ENCODE measurements at regions not wholly inside any gene's neighbourhood (a gene's known extent, or its start where the extent isn't known, plus 50 kb on each side); places are given as distances from the start of the nearest gene placed in this dataset.

- TF ChIP-seq ZNF341 (tag by site-specific recombination; IDR thresholded peaks at IDR 0.05; ENCODE audit: low read depth) = no peak
- TF ChIP-seq ZNF146 (tag by site-specific recombination; IDR thresholded peaks at IDR 0.05) = no peak
- no peak for TF ChIP-seq ZNF202 (tag by site-specific recombination; IDR thresholded peaks at IDR 0.05; ENCODE audit: borderline replicate concordance)
- TF ChIP-seq KLF17 (tag by site-specific recombination; IDR thresholded peaks at IDR 0.05) = no peak
- no peak for TF ChIP-seq ZNF112 (tag by site-specific recombination; IDR thresholded peaks at IDR 0.05)
- no peak for TF ChIP-seq ZFP41 (tag by site-specific recombination; IDR thresholded peaks at IDR 0.05; ENCODE audit: borderline replicate concordance)
- TF ChIP-seq OVOL3 (tag by site-specific recombination; IDR thresholded peaks at IDR 0.05) = no peak
- no peak for TF ChIP-seq ZBTB48 (tag by site-specific recombination; IDR thresholded peaks at IDR 0.05)
- no peak for TF ChIP-seq ZNF791 (tag by site-specific recombination; IDR thresholded peaks at IDR 0.05)
- no peak for TF ChIP-seq ZNF10 (tag by site-specific recombination; IDR thresholded peaks at IDR 0.05)
- no peak for TF ChIP-seq ATF2 (tag by site-specific recombination; IDR thresholded peaks at IDR 0.05; ENCODE audit: low read depth)
- no peak for TF ChIP-seq ZNF184 (tag by site-specific recombination; IDR thresholded peaks at IDR 0.05)
- TF ChIP-seq BCL11A (tag by site-specific recombination; IDR thresholded peaks at IDR 0.05; ENCODE audit: low read depth) = no peak
- no peak for TF ChIP-seq ZNF280D (tag by site-specific recombination; IDR thresholded peaks at IDR 0.05)
- no peak for TF ChIP-seq ZNF621 (tag by site-specific recombination; IDR thresholded peaks at IDR 0.05)
- no peak for TF ChIP-seq ZNF510 (tag by site-specific recombination; IDR thresholded peaks at IDR 0.05; ENCODE audit: insufficient replicate concordance)
- no peak for TF ChIP-seq ZSCAN16 (tag by site-specific recombination; IDR thresholded peaks at IDR 0.05)
- ChIA-PET POLR2A (no interaction called here), CTCF (interaction anchor here (0.6 kb wide), 1 partner anchor 43 kb away, joined by 3 read pairs; no protein-coding TSS in a partner anchor)
- Histone ChIP-seq H3K27ac (ENCODE audit: extremely low read depth, low read depth, low read length) (no peak overlapping the region), H3K4me3 (ENCODE audit: low read depth, low read length) (no peak overlapping the region), H3K4me1 (ENCODE audit: control insufficient read depth, insufficient read depth, low read length) (no peaks in the 10 kb centered on the region), H3K36me3 (ENCODE audit: control insufficient read depth in 2 of 2, insufficient read depth in 1 of 2, low read length in 2 of 2) (no peaks in the 10 kb centered on the region), H3K9me3 (ENCODE audit: control insufficient read depth, insufficient read depth, low read depth, low read length) (peaks cover 2% of the 10 kb centered on the region)
Observed at GRCh38 chr19:27742041-27742440, 1470.9 kb downstream of the UQCRFS1 start.

GRCh38 chr19:27741236-27741635 lies 1471.7 kb downstream of the UQCRFS1 start:
- POLR2A ChIA-PET = no interaction called here
- peaks cover 2% of the 10 kb centered on the region for H3K9me3 ChIP-seq (ENCODE audit: control insufficient read depth, insufficient read depth, low read depth, low read length)

More at GRCh38 chr19:27741236-27741635, 1471.7 kb downstream of the UQCRFS1 start:
- H3K36me3 ChIP-seq (ENCODE audit: control insufficient read depth in 2 of 2, insufficient read depth in 1 of 2, low read length in 2 of 2) = no peaks in the 10 kb centered on the region
- no peak for TF ChIP-seq ZNF280D (tag by site-specific recombination; IDR thresholded peaks at IDR 0.05)
- TF ChIP-seq KLF1 (tag by site-specific recombination; IDR thresholded peaks at IDR 0.05) = no peak
- TF ChIP-seq ZNF776 (tag by site-specific recombination; IDR thresholded peaks at IDR 0.05; ENCODE audit: borderline replicate concordance) = no peak
- H3K27ac ChIP-seq (ENCODE audit: extremely low read depth, low read depth, low read length) = no peak overlapping the region
- CTCF ChIA-PET = no interaction called here
- no peak overlapping the region for H3K4me3 ChIP-seq (ENCODE audit: low read depth, low read length)
- no peaks in the 10 kb centered on the region for H3K4me1 ChIP-seq (ENCODE audit: control insufficient read depth, insufficient read depth, low read length)
